PC-3 (cell line): ENCODE measurements at regions not wholly inside any gene's neighbourhood (a gene's known extent, or its start where the extent isn't known, plus 50 kb on each side); places are given as distances from the start of the nearest gene placed in this dataset.

ENCODE experiments used
- ATAC-seq: fragments of 200-7000 bp; cut with Tn5 transposase; 2 replicates; pipeline ENCODE4 v1.9.1; 2020; ENCODE audit warnings: mild to moderate bottlenecking, moderate library complexity
- BruUV-seq: library from RNA; stranded (reverse); fragments of 400-500 nt; replicated peaks from 2 replicates; lab custom pipeline; 2021; lab: Mats Ljungman, UMichigan
- CTCF ChIA-PET: fragments of 300-600 bp; sonication (Branson Sonifier 250); formaldehyde crosslinking; loops from one replicate; lab custom pipeline; 2022; ENCODE audit warnings: antibody characterized with exemption; lab: Charles Lee
- POLR2A ChIA-PET: fragments of 300-600 bp; sonication (Branson Sonifier 250); formaldehyde crosslinking; loops from one replicate; lab custom pipeline; 2022; ENCODE audit warnings: antibody characterized with exemption; ENCODE audit not compliant: unreplicated experiment; lab: Charles Lee
- DNase-seq: peaks from one replicate; pipeline ENCODE4 v3.0.0-alpha.2; 2015
- H2AFZ ChIP-seq: fragments of 300-600 bp; sonication (generic); 2 replicates; pipeline ENCODE4 v1.6.0; 2016; ENCODE audit warnings: antibody characterized with exemption, low read length
- H3F3A ChIP-seq: fragments of 300-600 bp; sonication (generic); one replicate; pipeline ENCODE4 v1.6.0; 2017; ENCODE audit warnings: antibody characterized with exemption, low read length, control low read depth, mild to moderate bottlenecking; ENCODE audit not compliant: unreplicated experiment
- H3K27ac ChIP-seq: fragments of 300-600 bp; sonication (generic); 2 replicates; pipeline ENCODE4 v1.5.1; 2016; ENCODE audit warnings: mild to moderate bottlenecking, low read length
- H3K27me3 ChIP-seq: fragments of 300-600 bp; sonication (generic); 2 replicates; pipeline ENCODE4 v1.6.1; 2016; ENCODE audit warnings: low read length, mixed read lengths
- H3K36me3 ChIP-seq: fragments of 300-600 bp; sonication (generic); 2 replicates; pipeline ENCODE4 v1.6.1; 2016; ENCODE audit warnings: low read depth, mixed run types, low read length, mixed read lengths
- H3K4me1 ChIP-seq: fragments of 300-600 bp; sonication (generic); 2 replicates; pipeline ENCODE4 v1.5.1; 2016; ENCODE audit warnings: low read length; ENCODE audit not compliant: insufficient read depth
- H3K4me2 ChIP-seq: fragments of 300-600 bp; sonication (generic); 2 replicates; pipeline ENCODE4 v1.6.0; 2016; ENCODE audit warnings: low read length
- H3K4me3 ChIP-seq: fragments of 300-600 bp; sonication (generic); 2 replicates; pipeline ENCODE4 v1.5.1; 2016; ENCODE audit warnings: mild to moderate bottlenecking, low read length, mixed read lengths
- H3K79me2 ChIP-seq: fragments of 300-600 bp; sonication (generic); 2 replicates; pipeline ENCODE4 v1.6.1; 2017; ENCODE audit warnings: low read length, mixed read lengths
- H3K9ac ChIP-seq: fragments of 300-600 bp; sonication (generic); 2 replicates; pipeline ENCODE4 v1.6.0; 2016; ENCODE audit warnings: mild to moderate bottlenecking, low read length
- H3K9me2 ChIP-seq: fragments of 300-600 bp; sonication (generic); replicated peaks from 2 replicates; pipeline ENCODE4 v1.6.1; 2016; ENCODE audit warnings: mixed run types, low read length, mixed read lengths
- H3K9me3 ChIP-seq: fragments of 300-600 bp; sonication (generic); 2 replicates; pipeline ENCODE4 v1.6.1; 2016; ENCODE audit warnings: low read length, mixed read lengths
- H4K20me1 ChIP-seq: fragments of 300-600 bp; sonication (generic); 2 replicates; pipeline ENCODE4 v1.6.1; 2016; ENCODE audit warnings: low read length, mixed read lengths
- EZH2 ChIP-seq: fragments of 300-600 bp; sonication (generic); IDR thresholded peaks from one replicate; pipeline ENCODE4 v1.6.1; 2017; ENCODE audit warnings: antibody characterized with exemption, mild to moderate bottlenecking, low read length; ENCODE audit not compliant: unreplicated experiment
- EZH2phosphoT487 ChIP-seq: fragments of 300-600 bp; sonication (generic); IDR thresholded peaks from 2 replicates; pipeline ENCODE4 v1.6.1; 2018; ENCODE audit warnings: mild to moderate bottlenecking, antibody characterized with exemption, low read length, borderline replicate concordance
- intact Hi-C: fragments of 100-400 bp; cut with micrococcal nuclease; formaldehyde crosslinking; loops from 2 replicates; pipeline ENCODE4 v1.9.0; 2023
- TF ChIP-seq, protein P1 (sequence below): fragments of 300-600 bp; sonication (generic); conservative IDR thresholded peaks from 2 replicates; pipeline ENCODE4 v1.5.1; 2017; ENCODE audit warnings: antibody characterized with exemption, low read depth, mild to moderate bottlenecking, low read length

DNA sequence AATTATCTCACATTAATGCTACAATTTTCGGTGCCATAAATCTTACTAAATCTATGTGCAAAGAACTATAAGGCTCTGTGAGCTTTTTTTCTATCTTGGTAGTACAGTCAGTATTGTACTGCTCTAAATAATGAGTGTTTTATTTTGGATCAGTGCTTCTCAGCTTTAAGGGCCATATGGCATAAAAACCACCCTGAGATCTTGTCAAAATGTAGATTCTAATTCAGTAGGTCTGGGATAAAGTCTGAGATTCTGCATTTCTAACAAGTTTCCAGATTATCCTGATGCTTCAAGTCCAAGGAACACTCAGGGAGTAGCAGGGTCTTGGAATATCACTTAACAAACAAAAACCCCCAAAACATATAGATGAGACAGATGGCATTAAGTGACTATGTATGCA is 486.5 kb downstream of the GRXCR1 start:
- ChIA-PET CTCF (no interaction called here), POLR2A (no interaction called here)
- no peaks in the 10 kb centered on the region for H3K79me2 ChIP-seq
- BruUV-seq: no TSS peak
- DNase-seq: no peak
- no peaks in the 10 kb centered on the region for H3K9me3 ChIP-seq
- TF ChIP-seq, protein P1, sequence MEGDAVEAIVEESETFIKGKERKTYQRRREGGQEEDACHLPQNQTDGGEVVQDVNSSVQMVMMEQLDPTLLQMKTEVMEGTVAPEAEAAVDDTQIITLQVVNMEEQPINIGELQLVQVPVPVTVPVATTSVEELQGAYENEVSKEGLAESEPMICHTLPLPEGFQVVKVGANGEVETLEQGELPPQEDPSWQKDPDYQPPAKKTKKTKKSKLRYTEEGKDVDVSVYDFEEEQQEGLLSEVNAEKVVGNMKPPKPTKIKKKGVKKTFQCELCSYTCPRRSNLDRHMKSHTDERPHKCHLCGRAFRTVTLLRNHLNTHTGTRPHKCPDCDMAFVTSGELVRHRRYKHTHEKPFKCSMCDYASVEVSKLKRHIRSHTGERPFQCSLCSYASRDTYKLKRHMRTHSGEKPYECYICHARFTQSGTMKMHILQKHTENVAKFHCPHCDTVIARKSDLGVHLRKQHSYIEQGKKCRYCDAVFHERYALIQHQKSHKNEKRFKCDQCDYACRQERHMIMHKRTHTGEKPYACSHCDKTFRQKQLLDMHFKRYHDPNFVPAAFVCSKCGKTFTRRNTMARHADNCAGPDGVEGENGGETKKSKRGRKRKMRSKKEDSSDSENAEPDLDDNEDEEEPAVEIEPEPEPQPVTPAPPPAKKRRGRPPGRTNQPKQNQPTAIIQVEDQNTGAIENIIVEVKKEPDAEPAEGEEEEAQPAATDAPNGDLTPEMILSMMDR: no peak
- no peak for TF ChIP-seq EZH2
- TF ChIP-seq EZH2phosphoT487: no peak
- no peaks in the 10 kb centered on the region for H3F3A ChIP-seq
- no peak overlapping the region for H3K9ac ChIP-seq
- intact Hi-C loops: no loop called here
- no peak overlapping the region for H2AFZ ChIP-seq
- no peaks in the 10 kb centered on the region for H3K36me3 ChIP-seq
- H3K27me3 ChIP-seq: no peaks in the 10 kb centered on the region
- H3K4me3 ChIP-seq: no peak overlapping the region
- no peaks in the 10 kb centered on the region for H3K4me1 ChIP-seq
- H3K4me2 ChIP-seq: no peak overlapping the region
- H4K20me1 ChIP-seq: no peaks in the 10 kb centered on the region
- no peak overlapping the region for H3K27ac ChIP-seq
- H3K9me2 ChIP-seq: no peaks in the 10 kb centered on the region
- no peak for ATAC-seq

DNA sequence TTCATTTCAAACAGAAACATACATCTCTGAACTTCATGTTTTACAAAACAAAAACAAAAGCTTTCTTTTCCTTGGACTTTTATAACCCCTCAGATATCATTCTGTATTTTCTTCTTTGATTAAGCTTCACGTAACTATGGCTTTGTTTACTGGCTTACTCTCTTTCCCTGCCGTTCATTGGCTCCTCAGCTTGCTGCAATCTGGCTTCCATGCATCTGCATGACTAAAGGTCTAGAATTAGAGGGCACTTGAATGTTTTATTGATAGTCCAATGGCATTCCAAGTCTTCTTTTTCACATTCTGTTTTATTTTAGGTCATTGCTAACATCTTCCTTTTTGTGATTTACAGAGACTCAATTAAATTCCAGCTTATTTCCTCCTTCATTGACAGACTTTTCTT is 487.6 kb downstream of the GRXCR1 start:
- BruUV-seq: no TSS peak
- H3K27me3 ChIP-seq: no peaks in the 10 kb centered on the region
- H4K20me1 ChIP-seq: no peaks in the 10 kb centered on the region
- ChIA-PET POLR2A (no interaction called here), CTCF (no interaction called here)
- TF ChIP-seq EZH2phosphoT487 (no peak), EZH2 (no peak)
- TF ChIP-seq, protein P1: no peak
- no peaks in the 10 kb centered on the region for H3F3A ChIP-seq
- no peak overlapping the region for H3K4me3 ChIP-seq
- H3K27ac ChIP-seq: no peak overlapping the region
- H3K36me3 ChIP-seq: no peaks in the 10 kb centered on the region
- no peaks in the 10 kb centered on the region for H3K9me2 ChIP-seq
- no peak for ATAC-seq
- no peaks in the 10 kb centered on the region for H3K9me3 ChIP-seq
- no peaks in the 10 kb centered on the region for H3K79me2 ChIP-seq
- H3K4me1 ChIP-seq: no peaks in the 10 kb centered on the region
- intact Hi-C loops: no loop called here
- no peak overlapping the region for H2AFZ ChIP-seq
- no peak overlapping the region for H3K4me2 ChIP-seq
- DNase-seq: no peak
- H3K9ac ChIP-seq: no peak overlapping the region

DNA sequence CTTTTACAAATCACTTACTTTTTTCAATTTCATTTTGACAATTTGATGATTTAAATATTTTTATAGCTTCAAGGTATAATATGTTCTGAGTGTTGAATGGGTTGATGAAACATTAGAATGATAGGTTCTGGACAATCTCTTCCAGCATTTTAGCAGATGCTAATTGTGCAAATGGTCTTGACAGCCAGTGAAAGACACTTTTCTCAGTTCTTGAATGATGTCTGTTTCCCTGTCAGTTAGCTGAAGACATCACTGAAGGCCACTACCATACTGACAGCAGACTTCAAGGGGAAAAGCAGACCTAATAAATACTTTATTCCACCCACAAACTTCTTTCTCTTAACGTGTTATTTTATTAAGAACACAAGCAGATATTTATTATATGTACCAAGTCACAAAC is 498.6 kb downstream of the GRXCR1 start:
- POLR2A ChIA-PET: no interaction called here
- DNase-seq (no peak), ATAC-seq (no peak)
- Histone ChIP-seq H3K27ac (no peak overlapping the region), H3K9me2 (no peaks in the 10 kb centered on the region), H3K4me1 (no peaks in the 10 kb centered on the region), H3K4me2 (no peak overlapping the region), H4K20me1 (no peaks in the 10 kb centered on the region), H3K36me3 (no peaks in the 10 kb centered on the region), H3K9ac (no peak overlapping the region), H3K9me3 (no peaks in the 10 kb centered on the region), H3F3A (no peaks in the 10 kb centered on the region), H3K27me3 (no peaks in the 10 kb centered on the region), H2AFZ (no peak overlapping the region), H3K79me2 (no peaks in the 10 kb centered on the region), H3K4me3 (no peak overlapping the region)
- CTCF ChIA-PET: no interaction called here
- TF ChIP-seq EZH2 (no peak), EZH2phosphoT487 (no peak)
- TF ChIP-seq, protein P1: no peak
- intact Hi-C loops: no loop called here
- no TSS peak for BruUV-seq
